ENCODE measurements at regions not wholly inside any gene's neighbourhood (a gene's known extent, or its start where the extent isn't known, plus 50 kb on each side); places are given as distances from the start of the nearest gene placed in this dataset.

DNA sequence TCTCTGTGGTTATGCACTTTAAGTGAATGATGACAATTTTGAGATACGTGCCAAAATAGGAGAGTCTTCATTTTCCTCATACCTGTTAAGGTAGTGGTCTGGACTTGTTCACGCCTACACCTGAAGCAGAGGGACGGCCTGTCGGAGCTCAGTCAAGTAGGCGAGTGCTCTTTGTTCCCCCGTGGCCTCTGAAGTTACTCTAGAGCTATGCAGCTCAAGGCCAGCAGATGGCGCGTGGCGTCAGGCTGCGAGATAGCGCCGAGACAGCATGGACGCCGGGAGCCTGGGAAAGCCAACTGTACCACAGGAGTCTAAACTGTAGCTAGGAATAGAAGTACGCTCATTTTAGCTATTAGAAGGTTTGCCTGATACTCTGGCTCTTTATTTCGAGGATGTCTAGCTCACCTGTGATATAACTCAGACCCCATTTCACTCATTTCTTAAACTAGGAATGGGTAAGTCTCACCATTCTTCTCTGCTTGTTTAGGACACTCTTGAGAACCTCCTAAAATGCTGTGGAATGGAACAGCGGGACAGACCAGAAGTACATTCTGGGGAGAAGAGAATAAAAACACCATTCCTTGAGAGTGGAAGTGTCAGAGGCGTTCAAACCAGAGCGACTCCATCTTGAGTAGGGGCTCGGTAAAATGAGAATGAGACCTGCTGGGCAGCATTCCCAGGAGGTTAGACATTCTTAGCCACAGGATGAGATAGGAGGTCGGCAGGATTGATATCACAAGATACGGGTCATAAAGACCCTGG, 267.4 kb upstream of the HMGA2 start:
- DNase-seq: peak; percentile 85

DNA sequence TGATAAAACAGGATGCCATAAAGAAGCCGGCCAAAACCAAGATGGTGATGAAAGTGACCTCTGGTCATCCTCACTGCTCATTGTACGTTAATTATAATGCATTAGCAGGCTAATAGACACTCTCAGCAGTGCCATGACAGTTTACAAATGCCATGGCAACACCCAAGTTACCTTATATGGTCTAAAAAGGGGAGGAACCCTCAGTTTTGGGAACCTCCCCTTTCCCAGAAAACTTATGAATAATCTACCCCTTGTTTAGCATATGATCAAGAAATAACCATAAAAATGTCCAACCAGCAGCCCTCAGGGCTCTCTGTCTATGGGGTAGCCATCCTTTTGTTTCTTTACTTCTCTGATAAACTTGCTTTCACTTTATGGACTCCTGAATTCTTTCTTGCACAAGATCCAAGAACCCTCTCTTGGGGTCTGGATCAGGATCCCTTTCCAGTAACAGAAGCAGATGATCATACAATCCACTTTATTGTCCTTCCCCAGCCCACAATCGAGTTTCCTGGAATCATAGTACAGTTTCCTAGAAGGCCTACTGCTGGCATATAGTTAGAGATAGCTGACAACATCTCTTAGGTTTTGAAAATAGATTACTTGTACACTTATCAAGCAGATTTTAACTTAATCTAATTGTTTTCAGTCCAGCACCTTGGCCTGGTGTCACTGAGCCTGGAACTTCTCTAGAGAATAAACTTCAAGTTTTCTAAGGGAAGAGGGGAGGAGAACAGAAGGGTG, 266.7 kb upstream of the HMGA2 start:
- no peak for DNase-seq

DNA sequence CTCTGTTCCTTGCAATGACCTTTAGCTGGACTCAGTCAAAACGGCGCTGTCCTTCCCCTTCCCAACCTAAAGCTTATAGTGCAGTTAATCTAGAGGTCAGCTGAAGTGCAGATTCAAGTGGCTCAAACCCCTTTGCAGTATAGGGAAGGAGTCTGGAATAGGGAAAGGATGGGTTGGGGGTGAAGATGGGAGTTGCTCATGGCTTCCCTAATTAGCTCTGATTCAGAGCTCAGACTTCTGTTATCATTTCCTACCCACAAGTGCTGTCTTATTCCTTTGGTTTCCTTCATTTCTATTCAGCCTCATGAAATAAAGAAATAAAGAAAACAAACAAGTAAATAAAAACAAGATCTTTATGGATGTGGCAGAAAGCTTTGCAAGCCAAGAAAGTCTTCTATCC, 264.0 kb upstream of the HMGA2 start:
- no peak for DNase-seq

DNA sequence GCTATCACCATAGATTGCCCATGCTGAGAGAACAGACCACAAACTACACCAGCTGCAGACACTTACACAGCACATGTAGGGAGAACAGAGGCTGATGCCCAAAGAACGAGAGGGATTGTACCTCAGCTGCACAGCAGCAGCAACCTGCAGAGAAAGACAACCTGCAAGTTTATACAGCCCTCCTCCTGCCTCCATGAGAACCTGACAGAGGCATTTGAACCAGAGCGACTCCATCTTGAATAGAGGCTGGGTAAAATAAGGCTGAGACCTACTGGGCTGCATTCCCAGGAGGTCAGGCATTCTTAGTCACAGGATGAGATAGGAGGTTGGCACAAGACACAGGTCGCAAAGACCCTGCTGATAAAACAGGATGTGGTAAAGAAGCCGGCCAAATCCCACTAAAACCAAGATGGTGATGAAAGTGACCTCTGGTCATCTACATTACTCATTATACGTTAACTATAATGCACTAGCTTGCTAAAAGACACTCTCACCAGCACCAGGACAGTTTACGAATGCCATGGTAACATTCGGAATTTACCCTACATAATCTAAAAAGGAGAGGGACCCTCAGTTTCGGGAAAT, 262.4 kb upstream of the HMGA2 start:
- DNase-seq: no peak

DNA sequence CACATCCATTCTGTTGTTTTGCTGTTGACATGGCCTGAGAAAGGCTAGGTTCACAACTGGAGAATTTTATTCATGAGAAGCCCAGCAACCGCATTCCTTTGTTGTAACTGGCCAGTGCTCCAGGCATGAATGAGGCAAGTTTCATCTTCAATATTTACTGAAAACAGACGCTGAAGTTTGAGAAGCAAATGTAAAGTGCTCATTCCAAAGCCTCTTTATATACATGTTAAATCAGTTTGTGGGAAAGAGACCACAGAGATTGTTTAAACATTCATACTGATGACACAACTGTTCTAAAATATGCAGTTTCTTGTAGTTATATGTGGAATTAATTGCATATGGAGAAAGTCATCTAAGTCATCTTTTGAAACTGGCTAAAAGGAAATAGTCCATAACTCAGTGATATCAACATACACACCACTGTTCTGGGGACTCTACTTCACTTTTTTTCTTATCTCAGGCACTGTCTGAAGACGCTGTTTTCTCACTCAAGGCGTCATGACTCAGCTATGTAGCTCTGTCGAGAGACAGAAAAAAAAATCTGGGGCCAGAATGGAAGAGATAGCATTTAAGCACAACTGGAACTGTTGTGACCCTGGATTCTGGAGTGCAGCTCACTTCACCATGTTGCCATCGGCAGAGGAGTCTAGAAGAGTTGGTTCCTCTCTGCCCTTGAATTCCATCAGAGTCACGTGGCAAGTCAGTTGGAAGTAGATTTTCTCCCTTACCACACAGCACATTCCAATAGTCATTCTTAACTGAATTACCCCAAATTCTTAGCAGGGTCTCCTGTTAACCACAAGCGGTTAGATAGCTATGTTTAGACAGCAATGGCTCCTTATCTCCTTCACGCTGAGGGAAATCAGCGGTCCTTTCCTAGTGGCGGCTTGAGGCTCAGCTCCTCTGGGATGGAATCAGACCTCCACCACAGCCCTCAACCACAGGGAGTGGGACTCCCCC, 258.4 kb upstream of the HMGA2 start:
- DNase-seq: no peak

DNA sequence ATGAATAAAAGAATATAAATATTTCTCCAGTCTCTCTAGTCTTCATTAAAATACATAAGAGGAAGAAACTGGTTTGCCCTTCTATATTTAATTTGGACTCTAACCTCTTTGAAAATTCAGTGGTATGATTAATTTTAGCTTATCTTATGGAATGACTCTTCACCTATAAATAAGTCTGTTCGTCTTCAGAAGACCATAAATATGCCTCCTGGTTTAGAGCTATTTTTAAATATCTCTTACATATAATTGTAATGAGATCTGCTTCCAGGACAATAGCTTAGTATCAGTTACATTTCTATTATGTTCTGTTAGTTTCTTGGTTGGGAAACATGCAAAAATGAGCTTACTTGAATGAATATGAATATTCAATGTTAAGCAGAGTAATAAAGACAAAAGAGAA, 257.5 kb upstream of the HMGA2 start:
- DNase-seq: no peak

DNA sequence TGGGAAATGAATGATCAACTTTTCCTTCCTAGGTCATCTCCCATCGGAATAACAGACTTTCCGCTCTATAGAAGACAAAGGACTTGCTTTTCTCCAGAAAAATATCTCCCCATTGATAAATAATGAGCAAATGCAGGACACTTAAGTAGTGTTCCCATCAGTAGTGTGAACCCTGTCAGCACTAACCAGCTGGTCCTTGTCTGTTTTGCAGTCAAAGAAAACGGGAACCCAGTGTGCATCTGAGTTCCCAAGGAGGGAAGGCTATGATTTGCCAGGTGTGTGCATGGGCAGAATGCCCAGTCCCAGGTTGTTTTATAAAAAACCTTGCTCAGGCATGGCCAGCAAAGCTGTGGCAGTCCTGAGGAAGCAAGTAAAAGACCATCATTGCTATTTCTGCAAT, 256.5 kb upstream of the HMGA2 start:
- DNase-seq: no peak

DNA sequence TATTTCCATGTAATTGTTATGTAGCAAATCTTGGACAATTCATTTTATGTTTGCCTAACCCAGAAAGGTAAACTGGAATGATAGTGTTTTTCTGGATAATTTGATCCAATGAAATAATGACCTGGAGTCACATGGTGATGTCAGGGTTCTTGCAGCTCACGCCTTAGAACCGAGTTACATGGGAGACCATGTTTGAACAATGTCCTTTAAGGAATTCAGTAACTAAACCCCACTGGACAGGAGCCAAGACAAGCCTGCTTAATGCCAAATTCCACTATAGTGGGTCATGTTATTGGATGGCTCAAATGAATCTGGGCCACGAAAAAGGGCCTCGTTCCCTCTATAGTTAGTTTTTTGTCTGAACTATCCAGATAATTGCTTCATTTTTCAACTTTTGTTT, 255.8 kb upstream of the HMGA2 start:
- no peak for DNase-seq

DNA sequence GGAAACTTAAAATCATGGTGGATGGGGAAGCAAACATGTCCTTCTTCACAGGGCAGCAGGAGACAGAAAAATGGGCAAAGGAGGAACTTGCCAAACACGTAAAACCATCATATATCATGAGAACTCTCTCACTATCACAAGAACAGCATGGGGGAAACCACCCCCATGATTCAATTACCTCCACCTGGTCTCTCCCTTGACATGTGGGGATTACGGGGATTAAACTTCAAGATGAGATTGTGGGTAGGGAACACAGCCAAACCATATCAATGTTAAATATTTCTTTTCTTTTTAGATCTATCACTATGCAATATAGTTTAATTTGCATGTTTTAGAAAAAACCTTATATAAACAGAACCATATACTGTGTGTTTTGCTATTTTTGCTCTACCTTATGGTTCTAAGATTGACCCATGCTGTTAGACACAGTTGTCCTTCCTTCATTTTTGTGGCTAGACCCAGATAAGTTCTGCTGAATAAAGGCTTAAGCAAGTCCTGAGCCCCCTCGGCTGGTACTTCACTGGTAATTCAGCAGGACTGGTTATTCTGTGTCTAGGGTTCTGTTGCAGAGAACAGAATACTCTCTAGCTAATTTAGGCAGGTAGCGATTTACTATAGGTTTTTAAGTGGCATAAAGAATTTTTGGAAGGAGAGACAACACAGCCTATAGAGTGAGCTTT, 253.7 kb upstream of the HMGA2 start:
- no peak for DNase-seq

DNA sequence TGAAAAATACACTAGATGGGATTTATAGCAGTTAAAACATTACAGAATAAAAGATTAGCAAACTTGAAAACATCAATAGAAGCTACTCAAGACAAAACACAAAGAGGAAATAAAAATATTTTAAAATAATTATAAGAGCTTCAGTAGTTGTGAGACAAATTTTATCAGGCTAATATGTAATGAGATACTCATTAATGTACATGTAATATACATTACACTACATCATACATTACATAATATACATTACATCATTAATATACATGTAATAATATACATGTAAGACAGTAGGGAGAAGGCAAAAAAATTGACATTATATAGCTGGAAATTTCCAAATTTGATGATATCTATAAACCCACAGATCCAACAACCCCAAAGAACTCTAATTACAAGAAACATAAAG, 249.4 kb upstream of the HMGA2 start:
- DNase-seq: no peak

DNA sequence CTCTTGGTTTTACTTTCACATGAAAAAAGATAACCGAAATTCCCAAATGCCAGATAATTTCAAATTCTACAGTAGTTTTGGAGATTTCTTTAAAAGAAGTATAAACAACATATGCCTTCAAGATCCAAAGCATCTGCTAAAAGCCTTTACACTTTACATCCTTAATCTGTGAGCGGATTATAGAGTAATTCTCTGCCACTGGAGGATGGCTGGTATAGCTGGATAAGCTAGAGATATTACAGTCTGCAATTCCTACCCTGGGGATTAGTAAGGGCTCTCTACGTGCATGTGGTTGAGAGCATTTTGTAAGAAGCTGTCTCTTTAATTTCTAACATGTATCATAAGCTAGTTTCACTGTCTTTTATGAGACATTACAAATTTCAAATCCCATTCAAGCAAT, 240.3 kb upstream of the HMGA2 start:
- no peak for DNase-seq

DNA sequence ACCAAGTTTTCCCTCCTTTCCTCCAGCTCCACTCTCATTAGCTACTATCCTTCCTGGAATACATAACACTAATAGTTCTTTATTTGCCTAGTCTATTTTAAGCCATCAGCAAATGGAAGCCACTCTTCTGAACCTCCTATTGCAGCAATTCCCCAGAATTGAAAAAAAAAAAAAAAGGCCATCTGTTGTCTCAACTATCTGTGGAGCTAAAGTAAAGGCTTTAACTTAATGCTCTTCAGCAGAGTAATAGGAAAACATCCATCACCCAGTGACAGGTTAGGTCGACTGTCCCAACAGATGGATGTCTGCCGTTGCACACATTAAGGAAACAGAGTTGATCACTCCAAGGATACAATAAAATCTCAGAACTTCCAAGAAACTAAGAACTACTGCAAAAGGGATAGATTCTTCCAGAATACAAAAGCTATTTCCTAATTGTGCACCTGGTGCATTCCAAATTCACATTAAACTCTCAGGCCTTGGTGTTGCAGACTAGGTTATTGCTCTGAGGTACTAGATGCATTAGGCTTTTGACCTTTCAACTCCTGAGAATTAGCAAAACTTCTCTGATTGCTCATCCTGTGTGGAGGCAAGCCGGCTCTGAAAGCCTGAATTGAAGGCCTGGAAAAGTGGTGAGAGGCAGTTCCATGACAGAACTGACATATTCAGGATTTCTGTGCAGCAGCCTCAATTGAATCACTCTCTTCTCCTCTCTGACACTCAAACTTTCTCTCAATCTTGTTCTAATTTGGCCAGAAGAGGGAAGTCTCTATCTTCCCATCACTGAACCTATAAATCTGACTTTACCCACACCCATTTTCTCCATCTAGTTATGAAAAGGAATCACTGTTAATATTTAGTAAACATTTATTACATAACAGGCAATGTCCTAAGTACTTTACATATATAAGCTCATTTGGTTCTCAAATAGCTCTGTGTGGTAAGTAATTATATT, 238.4 kb upstream of the HMGA2 start:
- no peak for DNase-seq

DNA sequence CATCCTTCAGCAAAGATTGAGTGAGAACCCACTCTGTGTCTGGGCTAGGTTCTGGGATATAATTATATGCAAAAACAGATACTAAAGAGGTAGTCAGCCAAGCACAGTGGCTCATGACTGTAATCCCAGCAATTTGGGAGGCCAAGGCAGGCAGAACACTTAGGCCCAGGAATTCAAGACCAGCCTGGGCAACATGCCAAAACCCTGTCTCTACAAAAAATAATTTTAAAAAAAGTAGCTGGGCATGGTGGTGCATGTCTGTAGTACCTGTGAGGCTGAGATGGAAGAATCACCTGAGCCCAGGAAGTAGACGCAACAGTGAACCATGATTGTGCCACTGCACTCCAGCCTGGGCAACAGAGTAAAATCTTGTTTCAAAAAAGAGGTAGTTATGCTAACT, 237.5 kb upstream of the HMGA2 start:
- DNase-seq: no peak

DNA sequence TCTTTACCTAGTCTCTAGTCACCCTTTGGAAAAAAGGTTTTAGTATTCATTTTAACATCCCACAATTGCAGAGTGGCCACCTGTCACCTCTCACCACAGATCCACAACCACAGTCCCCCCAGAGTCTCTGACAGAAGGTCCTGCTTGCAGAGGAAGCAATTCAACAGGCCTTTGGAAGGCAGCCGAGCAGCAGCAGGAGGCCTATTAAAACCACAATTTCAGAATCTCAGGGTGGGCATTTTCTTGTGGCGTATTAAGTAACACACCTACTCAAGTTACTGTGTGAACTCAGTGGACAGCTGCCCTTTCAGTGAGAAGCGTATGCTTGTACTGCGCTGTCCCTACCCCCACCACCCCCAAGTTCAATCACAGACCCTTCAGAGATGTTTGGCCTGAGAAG, 234.0 kb upstream of the HMGA2 start:
- DNase-seq: no peak

DNA sequence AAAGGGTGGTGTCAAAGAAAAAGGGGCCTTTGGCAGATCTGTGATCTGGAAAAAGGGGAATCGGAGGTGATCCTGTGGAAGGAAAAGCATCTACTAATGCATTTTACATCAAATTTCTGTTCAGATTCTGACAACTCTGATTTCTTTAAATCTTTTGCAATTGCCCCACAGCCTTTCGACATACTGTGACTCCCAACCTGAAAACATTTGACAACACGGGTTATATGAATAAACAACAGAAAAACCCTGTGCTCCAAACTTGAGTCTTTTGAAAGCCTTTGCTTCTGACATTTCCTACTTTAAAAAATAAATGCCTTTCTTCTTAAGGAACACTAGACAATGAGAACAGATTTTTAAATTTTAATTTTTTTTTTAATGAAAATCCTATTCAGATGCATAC, 231.9 kb upstream of the HMGA2 start:
- no peak for DNase-seq

DNA sequence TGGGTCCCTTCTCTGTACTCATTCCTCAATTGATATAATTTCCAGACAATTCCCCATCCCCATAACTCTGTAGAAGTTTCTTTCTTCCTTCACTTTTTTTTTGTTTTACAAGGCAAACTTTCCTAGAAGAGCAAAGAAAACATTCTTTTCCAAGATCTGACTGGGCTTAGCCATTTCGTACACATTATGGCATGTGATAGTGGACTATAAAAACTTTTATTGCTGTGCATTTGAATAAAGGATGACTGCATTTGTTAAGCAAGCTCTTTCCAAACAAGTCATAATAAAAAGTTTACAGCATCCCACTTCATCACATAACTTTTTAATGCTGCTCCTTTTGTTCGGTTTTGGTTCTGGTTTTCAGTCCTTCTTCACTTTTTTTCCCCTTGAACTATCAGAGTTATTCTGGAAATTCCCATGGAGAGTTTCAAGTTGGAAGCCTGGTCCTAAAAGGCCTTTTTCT, 231.0 kb upstream of the HMGA2 start:
- DNase-seq: no peak

DNA sequence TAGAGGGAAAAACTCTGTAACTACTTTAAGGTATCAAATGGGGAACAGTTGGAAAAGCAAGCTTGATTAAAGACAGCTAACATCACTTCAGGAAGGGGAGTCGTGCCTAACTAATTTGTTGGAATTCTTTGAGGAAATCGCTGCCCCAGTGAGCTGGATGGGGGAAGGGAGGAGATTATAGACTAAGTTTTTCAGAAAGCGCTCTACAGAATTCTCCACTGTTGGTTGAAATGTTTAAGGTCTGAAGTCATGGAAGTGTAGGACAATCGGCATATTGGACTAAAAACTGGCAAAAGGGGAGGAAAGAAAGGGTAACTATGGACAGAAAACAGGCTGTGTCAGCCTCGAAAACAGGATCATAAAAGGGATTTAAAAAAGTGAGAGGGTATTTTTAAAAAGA, 229.9 kb upstream of the HMGA2 start:
- no peak for DNase-seq

DNA sequence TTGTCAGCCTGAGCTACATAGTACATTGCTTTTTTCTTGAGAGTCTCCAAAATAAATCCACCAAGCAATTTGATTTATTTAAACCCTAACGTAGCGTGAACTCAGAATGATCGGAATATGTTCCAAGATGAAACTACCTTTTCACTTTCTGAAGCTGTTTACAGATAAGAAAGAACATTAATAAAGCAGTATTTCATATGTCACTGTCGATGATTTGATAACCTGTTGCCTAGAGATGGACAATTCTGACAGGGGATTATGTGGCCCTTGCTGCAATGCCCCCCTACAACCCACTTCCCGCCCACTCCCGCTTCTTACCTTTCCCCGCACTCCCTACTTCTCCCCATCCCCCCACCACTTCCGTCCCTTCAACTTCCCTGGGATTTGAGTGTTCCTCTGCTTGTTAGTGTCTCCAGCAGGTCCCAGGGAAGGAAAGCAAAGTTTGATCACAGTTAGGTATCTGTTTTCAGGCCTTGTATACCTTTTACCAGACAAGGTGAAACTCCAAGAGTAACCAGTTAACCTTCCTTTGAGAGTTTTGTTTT, 229.2 kb upstream of the HMGA2 start:
- DNase-seq: no peak

DNA sequence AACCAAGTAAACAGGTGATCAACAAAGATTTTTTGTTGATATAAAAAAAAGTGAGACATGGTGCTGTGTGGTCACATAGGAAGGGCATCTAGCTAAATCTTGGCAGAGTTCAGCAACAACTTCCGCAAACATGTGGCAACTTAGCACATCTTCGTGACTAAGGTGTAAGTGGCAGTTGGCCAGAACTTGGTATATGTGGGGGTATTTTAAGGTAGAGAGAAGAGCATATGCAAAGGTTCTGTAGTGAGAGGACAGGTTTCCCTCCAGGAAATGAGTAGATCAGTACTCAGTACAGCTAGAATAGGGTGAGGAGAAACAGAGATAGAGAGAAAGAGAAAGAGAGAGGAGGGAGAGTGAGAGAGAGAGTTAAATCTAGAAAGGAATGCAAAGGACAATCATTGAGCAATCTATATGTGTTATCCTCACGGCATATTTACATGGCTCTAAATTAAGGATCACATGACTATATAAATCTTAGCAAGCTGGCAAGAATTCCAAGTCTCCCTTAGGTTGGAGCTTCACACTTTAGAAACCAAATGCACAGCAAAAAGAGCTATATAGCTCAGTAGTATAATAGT, 227.7 kb upstream of the HMGA2 start:
- no peak for DNase-seq

DNA sequence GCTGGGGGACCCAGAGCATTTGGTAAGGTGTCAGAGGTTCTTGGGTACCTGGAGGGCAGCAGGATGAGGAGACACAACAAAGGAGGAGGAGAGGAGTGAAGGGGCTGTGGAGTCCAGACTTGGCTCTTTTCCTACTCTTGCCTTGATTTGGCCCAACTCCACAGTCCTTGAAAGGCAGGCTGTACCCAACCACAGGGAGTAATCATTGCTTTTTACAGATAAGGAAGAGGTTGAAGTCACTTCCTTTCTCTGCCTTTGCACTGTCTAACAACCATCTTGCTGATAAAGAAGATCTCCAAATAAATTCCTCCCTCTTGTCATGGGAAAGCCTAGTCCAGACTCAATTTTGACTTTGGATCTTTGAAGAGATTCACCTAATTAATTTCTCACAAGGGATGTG, 226.8 kb upstream of the HMGA2 start:
- no peak for DNase-seq

DNA sequence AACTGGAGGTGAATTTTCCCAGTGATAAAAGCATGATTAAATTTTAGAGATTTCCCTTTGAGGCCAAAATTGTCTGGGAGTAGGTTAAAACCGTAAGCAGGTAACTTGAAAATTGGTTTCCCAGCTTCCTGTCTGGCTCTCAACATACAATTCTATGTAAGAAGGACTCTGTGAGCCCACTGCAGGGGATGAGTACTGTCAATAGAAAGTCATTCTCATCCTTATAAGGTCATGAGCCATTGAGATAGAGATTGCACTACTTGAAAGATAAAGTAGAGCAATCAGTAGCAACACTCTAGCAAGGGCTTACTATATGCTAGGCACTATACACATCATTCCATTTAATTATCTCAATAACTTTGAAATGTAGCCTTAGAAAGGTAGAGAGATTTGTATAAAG, 225.6 kb upstream of the HMGA2 start:
- DNase-seq: no peak

All from NCI-H510A treated with DMSO at 0.1 percent for 48 hours (cell line).